ENCODE measurements at regions not wholly inside any gene's neighbourhood (a gene's known extent, or its start where the extent isn't known, plus 50 kb on each side); places are given as distances from the start of the nearest gene placed in this dataset.
A peak's percentile ranks its signal among the peaks of the same experiment; 100 is the strongest.
"Not testable (repeated sequence)": the region's sequence is repeated elsewhere in the genome, so short reads cannot be mapped to it uniquely, and the experiment has no call there.

GRCh38 chr7:17093461-17093860 lies 205.0 kb upstream of the AHR start:
- no peak for DNase-seq (ENCODE audit: low spot score)

GRCh38 chr7:17094963-17095574 lies 203.4 kb upstream of the AHR start:
- no peak for DNase-seq (ENCODE audit: low spot score)

GRCh38 chr7:17095931-17096330 lies 202.5 kb upstream of the AHR start:
- no peak for DNase-seq (ENCODE audit: low spot score)

- no peak for DNase-seq (ENCODE audit: low spot score)
These were observed 200.7 kb upstream of the AHR start for GRCh38 chr7:17097668-17098297.

- no peak for DNase-seq (ENCODE audit: low spot score)
These were observed 199.9 kb upstream of the AHR start for GRCh38 chr7:17098515-17098914.

- no peak for DNase-seq (ENCODE audit: low spot score)
These were observed 199.1 kb upstream of the AHR start for GRCh38 chr7:17099083-17099973.

DNA sequence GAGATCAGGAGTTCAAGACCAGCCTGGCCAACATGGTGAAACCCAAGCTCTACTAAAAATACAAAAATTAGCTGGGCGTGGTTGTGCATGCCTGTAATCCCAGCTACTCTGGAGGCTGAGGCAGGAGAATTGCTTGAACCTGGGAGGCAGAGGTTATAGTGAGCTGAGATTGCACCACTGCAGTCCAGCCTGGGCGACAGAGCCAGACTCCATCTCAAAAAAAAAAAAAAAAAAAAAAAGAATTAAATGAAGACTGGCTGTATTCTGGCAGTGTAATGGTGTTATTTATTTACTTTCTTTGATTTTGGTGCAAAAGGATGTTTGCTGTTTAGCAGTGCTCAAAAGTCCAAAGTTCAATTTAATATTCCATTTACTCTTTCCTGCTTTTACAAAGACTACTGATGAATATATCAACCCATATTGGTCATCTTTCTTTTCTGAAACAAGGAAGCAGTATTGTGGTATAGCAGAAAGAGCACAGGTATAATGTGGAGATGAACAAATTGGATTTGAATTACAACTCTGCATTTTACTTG lies 198.4 kb upstream of the AHR start:
- DNase-seq (ENCODE audit: low spot score), result not testable (repeated sequence)

DNA sequence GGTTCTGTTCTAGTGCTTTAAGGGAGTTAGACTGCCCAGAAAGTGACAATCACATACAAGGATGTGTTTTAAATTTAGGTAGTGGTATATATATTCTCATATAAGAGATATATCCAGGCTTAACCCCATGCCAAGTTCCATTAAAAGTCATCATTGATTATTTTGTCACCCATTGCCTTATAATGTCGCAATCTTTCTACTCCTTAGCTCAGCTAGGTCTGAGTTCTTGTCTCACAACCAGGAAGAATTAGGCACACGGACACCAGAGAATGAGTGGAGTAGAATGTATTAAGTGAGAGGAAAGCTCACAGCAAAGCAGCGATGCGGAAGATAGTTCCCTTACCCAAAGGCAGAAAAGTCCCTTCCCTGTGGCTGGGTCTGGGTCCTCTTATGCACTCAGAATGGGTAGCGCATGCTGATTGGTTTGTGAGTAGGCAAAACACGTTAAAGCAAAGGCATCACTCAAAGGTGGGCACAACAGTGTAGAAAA lies 197.2 kb upstream of the AHR start:
- no peak for DNase-seq (ENCODE audit: low spot score)

DNA sequence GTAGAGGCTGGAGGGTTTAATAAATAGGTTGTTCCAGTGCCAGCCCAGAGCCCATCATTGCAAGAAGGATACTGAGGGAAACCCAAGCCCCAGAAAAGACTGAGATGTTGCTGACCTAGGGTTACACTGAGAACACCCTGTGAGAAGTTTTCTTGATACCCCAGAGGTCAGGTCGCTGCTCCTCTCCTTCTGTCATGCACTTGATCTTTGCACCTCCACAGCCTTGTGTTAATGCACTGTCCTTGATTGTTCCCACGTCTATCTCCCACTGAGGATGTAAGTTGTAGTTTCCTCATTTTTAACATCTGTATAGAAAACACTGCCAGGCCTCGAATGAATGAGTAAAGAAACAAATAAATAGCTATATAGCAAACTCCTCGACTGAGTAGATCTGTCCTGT lies 195.3 kb upstream of the AHR start:
- no peak for DNase-seq (ENCODE audit: low spot score)

DNA sequence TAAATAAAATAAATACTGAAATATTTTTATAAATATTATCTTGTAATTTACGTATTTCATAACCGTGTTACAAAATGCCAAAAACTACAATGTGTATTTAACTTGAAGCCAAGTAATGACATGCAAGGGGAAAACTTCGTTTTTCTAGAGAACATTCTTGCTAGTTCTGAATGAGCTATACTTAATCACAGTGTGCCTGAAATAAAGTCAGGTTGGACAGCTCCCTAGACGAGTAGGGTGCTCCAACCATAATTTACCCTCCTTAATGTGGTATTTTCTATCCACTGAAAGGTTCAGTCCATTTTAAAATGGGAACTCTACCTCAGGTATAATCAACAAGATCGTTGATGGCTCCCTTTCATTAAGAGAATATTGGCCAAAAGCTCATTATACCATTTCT lies 194.5 kb upstream of the AHR start:
- DNase-seq (ENCODE audit: low spot score), result no peak

DNA sequence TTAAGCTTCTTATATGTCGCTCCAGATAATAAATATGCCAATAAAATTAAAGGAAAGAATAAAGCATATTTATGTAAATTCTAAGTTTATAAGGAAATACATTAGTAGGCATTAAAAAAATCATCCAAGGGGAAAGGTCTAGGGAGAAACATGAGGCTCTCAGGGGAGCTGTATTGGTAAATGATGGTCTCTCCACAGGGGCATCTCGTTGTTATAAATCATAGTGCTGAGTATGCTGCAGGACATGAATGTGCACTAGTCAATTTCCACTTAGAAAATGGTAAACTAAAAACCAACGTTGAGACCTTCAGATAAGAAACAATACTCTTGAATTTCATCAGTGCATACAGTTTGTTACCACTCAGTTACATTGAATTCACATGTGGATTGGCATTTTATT lies 194.0 kb upstream of the AHR start:
- no peak for DNase-seq (ENCODE audit: low spot score)

GRCh38 chr7:17105701-17106100 lies 192.8 kb upstream of the AHR start:
- no peak for DNase-seq (ENCODE audit: low spot score)

- DNase-seq (ENCODE audit: low spot score), result no peak
These were observed 190.3 kb upstream of the AHR start for GRCh38 chr7:17108049-17108584.

- no peak for DNase-seq (ENCODE audit: low spot score)
These were observed 189.4 kb upstream of the AHR start for GRCh38 chr7:17109020-17109419.

- not testable (repeated sequence) for DNase-seq (ENCODE audit: low spot score)
These were observed 184.7 kb upstream of the AHR start for GRCh38 chr7:17113770-17114169.

- DNase-seq (ENCODE audit: low spot score), result no peak
These were observed 180.0 kb upstream of the AHR start for GRCh38 chr7:17118412-17118811.

GRCh38 chr7:17120756-17121155 lies 177.7 kb upstream of the AHR start:
- no peak for DNase-seq (ENCODE audit: low spot score)

DNA sequence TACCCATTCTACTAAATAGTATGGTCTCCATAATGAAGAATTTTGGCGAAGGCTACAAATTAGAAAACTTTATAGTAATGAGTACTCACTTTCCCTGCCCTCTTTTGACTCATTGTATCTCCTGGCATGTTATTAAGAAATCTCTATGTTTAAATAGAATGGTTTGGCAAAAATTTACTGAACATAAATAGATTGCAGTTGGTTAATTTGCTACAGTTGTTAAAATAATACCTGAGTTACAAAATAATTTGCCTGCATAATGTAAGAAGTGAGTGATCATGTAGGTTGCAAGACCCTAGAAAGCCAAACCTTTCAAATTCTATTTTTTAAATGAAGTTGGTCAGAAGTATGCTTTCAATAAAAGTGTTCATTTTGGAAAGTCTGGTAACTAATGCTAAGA lies 176.8 kb upstream of the AHR start:
- DNase-seq (ENCODE audit: low spot score), result no peak

DNA sequence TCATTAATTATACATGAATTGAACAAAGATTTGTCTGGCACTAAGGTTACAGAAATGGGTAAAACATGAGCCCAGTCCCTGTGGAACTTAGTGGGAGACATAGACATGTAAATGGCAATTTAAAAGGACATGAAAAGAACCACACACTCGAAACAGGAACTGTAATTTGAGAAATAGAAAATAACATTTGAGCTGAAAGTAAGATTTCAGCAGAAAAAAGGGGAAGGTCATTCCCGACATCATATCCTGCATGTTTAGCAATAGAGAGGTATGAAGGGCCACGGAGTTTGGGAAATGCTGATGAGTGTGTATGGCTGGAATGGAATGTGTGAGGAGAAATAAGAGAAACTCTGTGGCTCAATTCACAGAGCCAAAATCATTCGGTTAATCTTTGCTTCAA lies 175.4 kb upstream of the AHR start:
- DNase-seq (ENCODE audit: low spot score), result no peak

- peak; percentile 31 for DNase-seq (ENCODE audit: low spot score)
These were observed 171.8 kb upstream of the AHR start for GRCh38 chr7:17126413-17127268.

DNA sequence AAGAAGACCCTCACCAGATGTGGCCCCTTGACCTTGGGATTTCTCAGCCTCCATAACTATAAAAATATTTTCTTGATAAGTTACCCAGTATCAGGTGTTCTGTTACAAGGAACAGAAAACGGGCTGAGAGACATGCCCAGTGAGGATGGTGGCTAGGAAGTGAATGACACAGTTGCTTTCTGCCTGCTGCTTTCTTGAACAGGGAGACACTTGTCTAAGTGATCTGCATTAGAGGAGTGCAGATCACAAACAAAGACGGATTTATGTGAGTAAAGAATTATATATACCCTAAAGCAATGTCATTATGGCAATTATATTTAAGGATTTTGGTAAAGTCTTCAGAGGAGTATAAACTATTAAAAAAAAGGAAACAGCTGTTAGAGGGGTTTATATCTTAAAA lies 169.2 kb upstream of the AHR start:
- DNase-seq (ENCODE audit: low spot score), result no peak
